OCI-LY1 (cell line): ENCODE measurements at regions not wholly inside any gene's neighbourhood (a gene's known extent, or its start where the extent isn't known, plus 50 kb on each side); places are given as distances from the start of the nearest gene placed in this dataset.

Experiments
- H2AFZ ChIP-seq: fragments of 200-600 bp; sonication (generic), shearing (Covaris generic); 2 replicates; pipeline ENCODE4 v1.6.0; 2014; ENCODE audit warnings: antibody characterized with exemption, mild to moderate bottlenecking, low read length
- H3F3A ChIP-seq: fragments of 200-600 bp; sonication (generic), shearing (Covaris generic); 2 replicates; pipeline ENCODE4 v1.6.0; 2014; ENCODE audit warnings: mild to moderate bottlenecking, antibody characterized with exemption, low read length, moderate library complexity; ENCODE audit not compliant: insufficient read depth
- H3K27ac ChIP-seq: fragments of 200-600 bp; sonication (generic); 2 replicates; pipeline ENCODE4 v1.5.1; 2014; ENCODE audit warnings: low read length, mixed run types, mild to moderate bottlenecking, low read depth; ENCODE audit not compliant: poor library complexity, severe bottlenecking
- H3K27me3 ChIP-seq: fragments of 200-600 bp; sonication (generic); 2 replicates; pipeline ENCODE4 v1.6.0; 2014; ENCODE audit warnings: antibody characterized with exemption, mild to moderate bottlenecking, low read length, moderate library complexity; ENCODE audit not compliant: insufficient read depth
- H3K36me3 ChIP-seq: fragments of 200-600 bp; sonication (generic); 2 replicates; pipeline ENCODE4 v1.6.1; 2014; ENCODE audit warnings: mild to moderate bottlenecking, antibody characterized with exemption, low read length, moderate library complexity, mixed read lengths; ENCODE audit not compliant: insufficient read depth
- H3K4me1 ChIP-seq: fragments of 200-600 bp; sonication (generic); 2 replicates; pipeline ENCODE4 v1.5.1; 2014; ENCODE audit warnings: mild to moderate bottlenecking, low read length, moderate library complexity; ENCODE audit not compliant: insufficient read depth, severe bottlenecking
- H3K4me2 ChIP-seq: fragments of 200-600 bp; sonication (generic), shearing (Covaris generic); 2 replicates; pipeline ENCODE4 v1.6.1; 2014; ENCODE audit warnings: low read length
- H3K4me3 ChIP-seq: fragments of 200-600 bp; sonication (generic); 2 replicates; pipeline ENCODE4 v1.5.1; 2014; ENCODE audit warnings: low read length, low read depth, mild to moderate bottlenecking, mixed read lengths; ENCODE audit not compliant: poor library complexity, severe bottlenecking
- H3K79me2 ChIP-seq: fragments of 200-600 bp; shearing (Covaris generic); 2 replicates; pipeline ENCODE4 v1.6.1; 2016; ENCODE audit warnings: mixed run types, low read length, mixed read lengths; ENCODE audit not compliant: insufficient read depth
- H3K9ac ChIP-seq: fragments of 200-600 bp; sonication (generic), shearing (Covaris generic); 2 replicates; pipeline ENCODE4 v1.6.1; 2014; ENCODE audit warnings: mild to moderate bottlenecking, low read length, mixed read lengths
- H3K9me2 ChIP-seq: fragments of 200-600 bp; sonication (generic), shearing (Covaris generic); 2 replicates; pipeline ENCODE4 v1.6.1; 2014; ENCODE audit warnings: low read depth, mild to moderate bottlenecking, low read length, mixed read lengths
- H3K9me3 ChIP-seq: fragments of 200-600 bp; shearing (Covaris generic); 2 replicates; pipeline ENCODE4 v1.6.1; 2014; ENCODE audit warnings: low read length, mixed read lengths
- H4K20me1 ChIP-seq: fragments of 200-600 bp; sonication (generic), shearing (Covaris generic); 2 replicates; pipeline ENCODE4 v1.6.0; 2016; ENCODE audit warnings: mild to moderate bottlenecking, low read length; ENCODE audit not compliant: insufficient read depth
- EZH2 ChIP-seq: fragments of 200-600 bp; sonication (generic), shearing (Covaris generic); IDR thresholded peaks from 2 replicates; pipeline ENCODE4 v1.8.0; 2017; ENCODE audit warnings: borderline replicate concordance, mixed run types, mild to moderate bottlenecking, antibody characterized with exemption, low read length, moderate library complexity, mixed read lengths
- TF ChIP-seq, protein P1 (sequence below): fragments of 200-600 bp; sonication (generic), shearing (Covaris generic); IDR thresholded peaks from 2 replicates; pipeline ENCODE4 v1.5.1; 2017; ENCODE audit warnings: mild to moderate bottlenecking, antibody characterized with exemption, low read length, moderate library complexity, mixed read lengths

DNA sequence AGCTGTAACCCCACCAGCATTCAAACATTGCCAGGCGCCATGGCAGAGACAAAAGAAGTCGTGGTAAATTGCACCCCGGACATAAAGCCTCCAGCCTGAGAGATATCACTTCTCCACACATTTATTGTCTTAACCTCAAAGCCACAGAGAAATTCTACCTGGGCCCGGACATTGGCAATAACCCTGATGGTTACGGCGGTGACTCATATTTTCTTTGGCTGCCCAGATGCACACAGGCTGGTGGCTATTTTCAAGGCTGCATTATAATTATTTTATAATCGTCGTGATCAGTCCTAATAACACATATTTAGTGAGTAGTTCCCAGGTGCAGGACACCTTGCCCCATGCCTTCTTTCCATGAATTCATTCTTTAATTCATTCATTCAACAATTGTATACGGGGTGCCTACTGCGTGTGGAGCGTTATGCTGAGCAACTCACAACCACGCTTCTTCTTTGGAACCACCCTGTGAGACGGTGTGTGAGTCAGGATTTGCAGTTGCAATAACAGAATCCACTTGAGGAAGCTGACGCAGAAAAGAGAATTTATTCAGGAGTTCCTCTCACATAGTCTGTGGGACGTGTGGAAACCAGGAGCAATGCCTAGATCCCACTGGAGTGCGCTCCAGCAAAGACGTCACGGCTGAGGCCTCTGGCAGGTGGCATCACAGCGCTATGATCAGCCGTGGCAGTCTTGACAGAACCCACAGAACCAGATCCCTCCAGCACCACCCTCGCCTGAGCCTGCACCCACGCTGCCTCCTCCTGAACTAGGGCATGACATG lies 245.7 kb downstream of the FOXL1 start:
- no peak for TF ChIP-seq EZH2
- TF ChIP-seq, protein P1, sequence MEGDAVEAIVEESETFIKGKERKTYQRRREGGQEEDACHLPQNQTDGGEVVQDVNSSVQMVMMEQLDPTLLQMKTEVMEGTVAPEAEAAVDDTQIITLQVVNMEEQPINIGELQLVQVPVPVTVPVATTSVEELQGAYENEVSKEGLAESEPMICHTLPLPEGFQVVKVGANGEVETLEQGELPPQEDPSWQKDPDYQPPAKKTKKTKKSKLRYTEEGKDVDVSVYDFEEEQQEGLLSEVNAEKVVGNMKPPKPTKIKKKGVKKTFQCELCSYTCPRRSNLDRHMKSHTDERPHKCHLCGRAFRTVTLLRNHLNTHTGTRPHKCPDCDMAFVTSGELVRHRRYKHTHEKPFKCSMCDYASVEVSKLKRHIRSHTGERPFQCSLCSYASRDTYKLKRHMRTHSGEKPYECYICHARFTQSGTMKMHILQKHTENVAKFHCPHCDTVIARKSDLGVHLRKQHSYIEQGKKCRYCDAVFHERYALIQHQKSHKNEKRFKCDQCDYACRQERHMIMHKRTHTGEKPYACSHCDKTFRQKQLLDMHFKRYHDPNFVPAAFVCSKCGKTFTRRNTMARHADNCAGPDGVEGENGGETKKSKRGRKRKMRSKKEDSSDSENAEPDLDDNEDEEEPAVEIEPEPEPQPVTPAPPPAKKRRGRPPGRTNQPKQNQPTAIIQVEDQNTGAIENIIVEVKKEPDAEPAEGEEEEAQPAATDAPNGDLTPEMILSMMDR: no peak
- no peaks in the 10 kb centered on the region for H3K36me3 ChIP-seq
- no peaks in the 10 kb centered on the region for H3K27me3 ChIP-seq
- H3K9ac ChIP-seq: no peak overlapping the region
- no peak overlapping the region for H3K4me3 ChIP-seq
- no peak overlapping the region for H3K27ac ChIP-seq
- H3K4me1 ChIP-seq: no peaks in the 10 kb centered on the region
- no peaks in the 10 kb centered on the region for H4K20me1 ChIP-seq
- no peaks in the 10 kb centered on the region for H3K9me2 ChIP-seq
- no peak overlapping the region for H3K4me2 ChIP-seq
- no peak overlapping the region for H2AFZ ChIP-seq
- H3F3A ChIP-seq: no peaks in the 10 kb centered on the region
- H3K9me3 ChIP-seq: no peaks in the 10 kb centered on the region
- no peaks in the 10 kb centered on the region for H3K79me2 ChIP-seq

DNA sequence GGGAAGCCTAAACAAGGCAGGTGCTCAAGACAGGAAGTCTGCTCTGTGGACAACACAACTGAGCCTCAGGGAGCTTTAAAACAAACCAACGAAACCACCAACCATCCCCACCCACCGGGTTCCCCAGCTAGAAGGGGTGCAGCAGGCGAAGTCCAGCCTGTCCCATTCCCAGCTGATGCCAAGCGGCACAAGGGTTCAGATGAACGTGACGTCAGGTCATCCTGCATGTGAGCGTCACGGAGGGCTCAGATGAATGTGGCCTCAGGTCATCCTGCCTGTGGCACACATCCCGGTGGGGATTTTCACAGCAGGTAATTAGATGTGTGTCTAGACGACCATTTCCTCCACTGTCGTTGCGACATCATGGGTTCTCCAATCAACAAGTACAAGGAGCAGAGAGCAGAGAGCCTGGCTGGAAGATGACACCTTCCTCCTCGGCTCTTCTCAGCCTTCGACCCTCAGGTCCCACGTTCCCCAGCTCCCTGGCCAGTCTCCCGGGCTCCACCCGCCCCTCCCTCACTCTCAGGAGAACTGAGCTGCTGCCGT lies 246.5 kb downstream of the FOXL1 start:
- Histone ChIP-seq H3K4me2 (no peak overlapping the region), H3K4me1 (no peaks in the 10 kb centered on the region), H3K36me3 (no peaks in the 10 kb centered on the region), H3K27ac (no peak overlapping the region), H3K9ac (no peak overlapping the region), H3K79me2 (no peaks in the 10 kb centered on the region), H2AFZ (no peak overlapping the region), H3K4me3 (no peak overlapping the region), H3K9me3 (no peaks in the 10 kb centered on the region), H3F3A (no peaks in the 10 kb centered on the region), H3K9me2 (no peaks in the 10 kb centered on the region), H4K20me1 (no peaks in the 10 kb centered on the region), H3K27me3 (no peaks in the 10 kb centered on the region)
- TF ChIP-seq, protein P1: no peak
- no peak for TF ChIP-seq EZH2

DNA sequence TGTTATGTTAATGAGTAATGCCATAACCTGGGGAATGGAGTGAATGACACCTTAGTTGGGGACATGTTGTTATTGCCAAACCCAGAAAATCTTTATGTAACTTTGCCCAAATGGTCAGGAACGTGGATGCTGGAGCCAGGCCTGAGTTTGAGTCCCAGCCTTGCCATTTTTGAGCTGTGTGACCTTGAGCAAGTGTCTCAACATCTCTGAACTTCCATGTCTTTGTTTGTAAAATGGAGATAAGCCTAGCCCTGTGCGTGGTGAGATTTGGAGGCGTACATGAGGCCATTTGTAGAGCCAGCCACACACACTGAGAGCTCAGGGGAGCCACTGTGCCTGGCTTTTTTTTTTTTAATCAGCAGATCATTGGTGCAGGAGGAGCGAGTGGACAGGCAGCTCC lies 247.3 kb downstream of the FOXL1 start:
- H3K27me3 ChIP-seq: no peaks in the 10 kb centered on the region
- H3K4me1 ChIP-seq: no peaks in the 10 kb centered on the region
- no peaks in the 10 kb centered on the region for H3K9me2 ChIP-seq
- no peaks in the 10 kb centered on the region for H3F3A ChIP-seq
- H4K20me1 ChIP-seq: no peaks in the 10 kb centered on the region
- no peak overlapping the region for H3K4me3 ChIP-seq
- no peak overlapping the region for H3K9ac ChIP-seq
- no peaks in the 10 kb centered on the region for H3K9me3 ChIP-seq
- H2AFZ ChIP-seq: no peak overlapping the region
- TF ChIP-seq, protein P1: no peak
- no peak for TF ChIP-seq EZH2
- H3K79me2 ChIP-seq: no peaks in the 10 kb centered on the region
- H3K36me3 ChIP-seq: no peaks in the 10 kb centered on the region
- no peak overlapping the region for H3K4me2 ChIP-seq
- no peak overlapping the region for H3K27ac ChIP-seq
